PFSK-1 (cell line): ENCODE measurements at regions not wholly inside any gene's neighbourhood (a gene's known extent, or its start where the extent isn't known, plus 50 kb on each side); places are given as distances from the start of the nearest gene placed in this dataset.

Experiments used
- FOXP2 ChIP-seq: optimal IDR thresholded peaks from 2 replicates; pipeline ENCODE3; 2011; ENCODE audit warnings: borderline replicate concordance, control low read depth, inconsistent platforms; ENCODE audit not compliant: insufficient read depth; ENCODE audit errors: extremely low read length, extremely low read depth
- POLR2AphosphoS5 ChIP-seq: IDR thresholded peaks from 2 replicates; pipeline ENCODE4 v1.6.1; 2012; ENCODE audit warnings: low read depth, mild to moderate bottlenecking, control low read depth, low read length, moderate library complexity
- SIN3A ChIP-seq: IDR thresholded peaks from 2 replicates; pipeline ENCODE4 v1.6.1; 2012; ENCODE audit warnings: mild to moderate bottlenecking, low read length, moderate library complexity, borderline replicate concordance; ENCODE audit not compliant: insufficient read depth
- TAF1 ChIP-seq: IDR thresholded peaks from 2 replicates; pipeline ENCODE4 v1.6.1; 2012; ENCODE audit warnings: low read length, control low read depth, borderline replicate concordance; ENCODE audit not compliant: insufficient read depth
- TF ChIP-seq, protein P1 (sequence below), 2 experiments: IDR thresholded peaks; 2 replicates each; pipeline versions ENCODE4 v1.6.1 to v1.8.0; 2011 to 2012; ENCODE audit warnings: low read depth in 2 of 2, low read length in 2 of 2, control low read depth in 1 of 2, inconsistent platforms in 1 of 2, mild to moderate bottlenecking in 1 of 2, moderate library complexity in 1 of 2; ENCODE audit not compliant: insufficient read depth in 1 of 2

DNA sequence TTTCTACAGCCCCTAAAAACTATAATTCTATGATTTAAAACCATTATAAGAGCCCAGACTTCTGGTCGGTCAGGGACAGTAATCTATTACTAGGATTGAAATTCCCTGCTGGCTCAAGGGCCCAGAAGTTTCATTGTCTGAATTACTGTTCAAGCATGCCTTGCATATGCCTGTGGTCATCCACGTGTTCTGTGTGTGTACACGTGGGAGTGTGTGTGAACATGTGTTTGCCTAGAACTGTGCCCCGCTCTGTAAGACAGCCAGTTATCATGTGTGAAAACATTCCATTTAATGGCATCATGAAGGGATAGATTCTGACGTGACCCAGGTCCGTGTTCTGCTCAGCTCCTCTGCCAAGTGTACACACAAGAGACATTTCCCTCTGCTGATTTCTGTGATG, 189.3 kb upstream of the NECTIN1 start:
- TF ChIP-seq SIN3A (no peak), TAF1 (no peak), POLR2AphosphoS5 (no peak), FOXP2 (no peak)
- TF ChIP-seq, protein P1, sequence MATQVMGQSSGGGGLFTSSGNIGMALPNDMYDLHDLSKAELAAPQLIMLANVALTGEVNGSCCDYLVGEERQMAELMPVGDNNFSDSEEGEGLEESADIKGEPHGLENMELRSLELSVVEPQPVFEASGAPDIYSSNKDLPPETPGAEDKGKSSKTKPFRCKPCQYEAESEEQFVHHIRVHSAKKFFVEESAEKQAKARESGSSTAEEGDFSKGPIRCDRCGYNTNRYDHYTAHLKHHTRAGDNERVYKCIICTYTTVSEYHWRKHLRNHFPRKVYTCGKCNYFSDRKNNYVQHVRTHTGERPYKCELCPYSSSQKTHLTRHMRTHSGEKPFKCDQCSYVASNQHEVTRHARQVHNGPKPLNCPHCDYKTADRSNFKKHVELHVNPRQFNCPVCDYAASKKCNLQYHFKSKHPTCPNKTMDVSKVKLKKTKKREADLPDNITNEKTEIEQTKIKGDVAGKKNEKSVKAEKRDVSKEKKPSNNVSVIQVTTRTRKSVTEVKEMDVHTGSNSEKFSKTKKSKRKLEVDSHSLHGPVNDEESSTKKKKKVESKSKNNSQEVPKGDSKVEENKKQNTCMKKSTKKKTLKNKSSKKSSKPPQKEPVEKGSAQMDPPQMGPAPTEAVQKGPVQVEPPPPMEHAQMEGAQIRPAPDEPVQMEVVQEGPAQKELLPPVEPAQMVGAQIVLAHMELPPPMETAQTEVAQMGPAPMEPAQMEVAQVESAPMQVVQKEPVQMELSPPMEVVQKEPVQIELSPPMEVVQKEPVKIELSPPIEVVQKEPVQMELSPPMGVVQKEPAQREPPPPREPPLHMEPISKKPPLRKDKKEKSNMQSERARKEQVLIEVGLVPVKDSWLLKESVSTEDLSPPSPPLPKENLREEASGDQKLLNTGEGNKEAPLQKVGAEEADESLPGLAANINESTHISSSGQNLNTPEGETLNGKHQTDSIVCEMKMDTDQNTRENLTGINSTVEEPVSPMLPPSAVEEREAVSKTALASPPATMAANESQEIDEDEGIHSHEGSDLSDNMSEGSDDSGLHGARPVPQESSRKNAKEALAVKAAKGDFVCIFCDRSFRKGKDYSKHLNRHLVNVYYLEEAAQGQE (IDR thresholded peaks at IDR 0.05; ENCODE audit: insufficient read depth in 1 of 2, low read depth in 2 of 2, low read length in 2 of 2), result no peak
